WTC11 (cell line): ENCODE measurements at regions not wholly inside any gene's neighbourhood (a gene's known extent, or its start where the extent isn't known, plus 50 kb on each side); places are given as distances from the start of the nearest gene placed in this dataset.

ENCODE experiments used
- ATAC-seq: fragments of 200-7000 bp; cut with Tn5 transposase; 2 replicates; pipeline ENCODE4 v1.10.0; 2021; ENCODE audit warnings: mild to moderate bottlenecking, moderate library complexity
- CTCF ChIA-PET: fragments of 300-600 bp; sonication (Branson Sonifier 250); formaldehyde crosslinking; loops from one replicate; lab custom pipeline; 2021; ENCODE audit warnings: antibody characterized with exemption; lab: Charles Lee
- POLR2A ChIA-PET: fragments of 350-600 bp; sonication (Branson Sonifier 250); formaldehyde crosslinking; loops from one replicate; lab custom pipeline; 2021; ENCODE audit warnings: antibody characterized with exemption; lab: Charles Lee
- DNase-seq: peaks from one replicate; pipeline ENCODE4 v3.0.0; 2021; ENCODE audit warnings: low spot score
- H3K27ac Mint-ChIP-seq: 2 replicates; pipeline ENCODE4 v1.8.0; 2021; ENCODE audit warnings: mixed read lengths
- H3K27me3 Mint-ChIP-seq: 2 replicates; pipeline ENCODE4 v1.8.0; 2021; ENCODE audit warnings: low read depth, mild to moderate bottlenecking, moderate library complexity, mixed read lengths
- H3K36me3 Mint-ChIP-seq: 2 replicates; pipeline ENCODE4 v1.8.0; 2021; ENCODE audit warnings: mixed read lengths
- H3K4me1 Mint-ChIP-seq: 2 replicates; pipeline ENCODE4 v1.8.0; 2022; ENCODE audit warnings: mixed read lengths
- H3K4me3 Mint-ChIP-seq: 2 replicates; pipeline ENCODE4 v1.8.0; 2021; ENCODE audit warnings: mild to moderate bottlenecking, moderate library complexity, mixed read lengths
- H3K9me3 Mint-ChIP-seq: 2 replicates; pipeline ENCODE4 v1.8.0; 2021; ENCODE audit warnings: mixed read lengths
- ATF1 ChIP-seq: sonication (generic); formaldehyde crosslinking; IDR thresholded peaks from 2 replicates; pipeline ENCODE4 v1.8.1; 2023; ENCODE audit warnings: mild to moderate bottlenecking, moderate library complexity, missing genetic modification reagents
- GRHL2 ChIP-seq: fragments of 250-450 bp; sonication (Bioruptor Pico); IDR thresholded peaks from 2 replicates; pipeline ENCODE4 v1.8.0; 2022; ENCODE audit warnings: mild to moderate bottlenecking, moderate library complexity; ENCODE audit not compliant: insufficient replicate concordance, severe bottlenecking
- HMGA2 ChIP-seq: fragments of 250-450 bp; sonication (Bioruptor Pico); IDR thresholded peaks from 2 replicates; pipeline ENCODE4 v1.4.0; 2021; ENCODE audit warnings: mild to moderate bottlenecking, moderate library complexity
- IRF2 ChIP-seq: sonication (generic); formaldehyde crosslinking; IDR thresholded peaks from 2 replicates; pipeline ENCODE4 v1.8.0; 2022; ENCODE audit warnings: low read depth, missing genetic modification reagents, borderline replicate concordance
- TP53 ChIP-seq: sonication (generic); formaldehyde crosslinking; IDR thresholded peaks from 2 replicates; pipeline ENCODE4 v1.8.1; 2023; ENCODE audit warnings: mild to moderate bottlenecking, missing genetic modification reagents
- TF ChIP-seq, protein P1 (sequence below): fragments of 250-450 bp; sonication (Bioruptor Pico); IDR thresholded peaks from 2 replicates; pipeline ENCODE4 v2.1.2; 2022; ENCODE audit warnings: mild to moderate bottlenecking, moderate library complexity
- TF ChIP-seq, protein P2 (sequence below): sonication (generic); formaldehyde crosslinking; IDR thresholded peaks from 2 replicates; pipeline ENCODE4 v1.8.0; 2023; ENCODE audit warnings: missing genetic modification reagents, mild to moderate bottlenecking, borderline replicate concordance
- TF ChIP-seq, protein P3 (sequence below): sonication (generic); formaldehyde crosslinking; IDR thresholded peaks from 2 replicates; pipeline ENCODE4 v1.8.1; 2023; ENCODE audit warnings: mild to moderate bottlenecking, missing genetic modification reagents, borderline replicate concordance
- TF ChIP-seq, protein P4 (sequence below): sonication (generic); formaldehyde crosslinking; IDR thresholded peaks from 2 replicates; pipeline ENCODE4 v1.8.1; 2023; ENCODE audit warnings: mild to moderate bottlenecking, missing genetic modification reagents, moderate library complexity
- TF ChIP-seq, protein P5 (sequence below): sonication (generic); formaldehyde crosslinking; IDR thresholded peaks from 2 replicates; pipeline ENCODE4 v1.8.1; 2022; ENCODE audit warnings: low read depth, mild to moderate bottlenecking, moderate library complexity, missing genetic modification reagents, borderline replicate concordance
- TF ChIP-seq, protein P6 (sequence below): sonication (generic); formaldehyde crosslinking; conservative IDR thresholded peaks from 2 replicates; pipeline ENCODE4 v1.8.1; 2023; ENCODE audit warnings: mild to moderate bottlenecking, low read depth, missing genetic modification reagents, moderate library complexity
- TF ChIP-seq, protein P7 (sequence below): sonication (generic); formaldehyde crosslinking; IDR thresholded peaks from 2 replicates; pipeline ENCODE4 v1.8.0; 2022; ENCODE audit warnings: mild to moderate bottlenecking, missing genetic modification reagents
- TF ChIP-seq, protein P8 (sequence below): sonication (generic); formaldehyde crosslinking; IDR thresholded peaks from 2 replicates; pipeline ENCODE4 v1.8.1; 2023; ENCODE audit warnings: mild to moderate bottlenecking, missing genetic modification reagents

DNA sequence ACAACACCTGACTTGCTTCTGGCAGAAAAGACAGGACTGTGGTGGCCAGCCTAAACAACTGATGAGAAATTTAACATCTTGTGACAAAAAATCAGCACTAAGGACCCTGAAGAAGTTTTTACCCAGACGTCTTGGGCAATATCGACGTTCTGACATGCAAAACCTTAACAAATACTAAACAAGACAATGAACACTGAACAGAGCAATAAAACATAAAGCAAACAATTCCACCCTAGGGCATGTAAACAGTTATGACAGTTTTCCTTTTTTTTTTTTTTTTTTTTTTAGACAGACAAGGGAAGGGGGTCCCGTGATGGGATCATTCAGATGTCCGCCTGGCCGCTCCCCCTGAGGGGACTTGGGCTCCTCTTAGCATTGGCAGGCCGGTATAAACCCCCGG, 738.0 kb downstream of the SI start:
- ATAC-seq = no peak

More for the DNA sequence above, 738.0 kb downstream of the SI start:
- Mint-ChIP-seq H3K9me3 (peaks cover 18% of the 10 kb centered on the region), H3K4me1 (peaks cover 5% of the 10 kb centered on the region)
- no peak for DNase-seq
- TF ChIP-seq, protein P1, sequence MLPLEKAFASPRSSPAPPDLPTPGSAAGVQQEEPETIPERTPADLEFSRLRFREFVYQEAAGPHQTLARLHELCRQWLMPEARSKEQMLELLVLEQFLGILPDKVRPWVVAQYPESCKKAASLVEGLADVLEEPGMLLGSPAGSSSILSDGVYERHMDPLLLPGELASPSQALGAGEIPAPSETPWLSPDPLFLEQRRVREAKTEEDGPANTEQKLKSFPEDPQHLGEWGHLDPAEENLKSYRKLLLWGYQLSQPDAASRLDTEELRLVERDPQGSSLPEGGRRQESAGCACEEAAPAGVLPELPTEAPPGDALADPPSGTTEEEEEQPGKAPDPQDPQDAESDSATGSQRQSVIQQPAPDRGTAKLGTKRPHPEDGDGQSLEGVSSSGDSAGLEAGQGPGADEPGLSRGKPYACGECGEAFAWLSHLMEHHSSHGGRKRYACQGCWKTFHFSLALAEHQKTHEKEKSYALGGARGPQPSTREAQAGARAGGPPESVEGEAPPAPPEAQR (CRISPR knock-in tag) = no peak
- TF ChIP-seq TP53 (CRISPR knock-in tag) = no peak
- TF ChIP-seq, protein P2, sequence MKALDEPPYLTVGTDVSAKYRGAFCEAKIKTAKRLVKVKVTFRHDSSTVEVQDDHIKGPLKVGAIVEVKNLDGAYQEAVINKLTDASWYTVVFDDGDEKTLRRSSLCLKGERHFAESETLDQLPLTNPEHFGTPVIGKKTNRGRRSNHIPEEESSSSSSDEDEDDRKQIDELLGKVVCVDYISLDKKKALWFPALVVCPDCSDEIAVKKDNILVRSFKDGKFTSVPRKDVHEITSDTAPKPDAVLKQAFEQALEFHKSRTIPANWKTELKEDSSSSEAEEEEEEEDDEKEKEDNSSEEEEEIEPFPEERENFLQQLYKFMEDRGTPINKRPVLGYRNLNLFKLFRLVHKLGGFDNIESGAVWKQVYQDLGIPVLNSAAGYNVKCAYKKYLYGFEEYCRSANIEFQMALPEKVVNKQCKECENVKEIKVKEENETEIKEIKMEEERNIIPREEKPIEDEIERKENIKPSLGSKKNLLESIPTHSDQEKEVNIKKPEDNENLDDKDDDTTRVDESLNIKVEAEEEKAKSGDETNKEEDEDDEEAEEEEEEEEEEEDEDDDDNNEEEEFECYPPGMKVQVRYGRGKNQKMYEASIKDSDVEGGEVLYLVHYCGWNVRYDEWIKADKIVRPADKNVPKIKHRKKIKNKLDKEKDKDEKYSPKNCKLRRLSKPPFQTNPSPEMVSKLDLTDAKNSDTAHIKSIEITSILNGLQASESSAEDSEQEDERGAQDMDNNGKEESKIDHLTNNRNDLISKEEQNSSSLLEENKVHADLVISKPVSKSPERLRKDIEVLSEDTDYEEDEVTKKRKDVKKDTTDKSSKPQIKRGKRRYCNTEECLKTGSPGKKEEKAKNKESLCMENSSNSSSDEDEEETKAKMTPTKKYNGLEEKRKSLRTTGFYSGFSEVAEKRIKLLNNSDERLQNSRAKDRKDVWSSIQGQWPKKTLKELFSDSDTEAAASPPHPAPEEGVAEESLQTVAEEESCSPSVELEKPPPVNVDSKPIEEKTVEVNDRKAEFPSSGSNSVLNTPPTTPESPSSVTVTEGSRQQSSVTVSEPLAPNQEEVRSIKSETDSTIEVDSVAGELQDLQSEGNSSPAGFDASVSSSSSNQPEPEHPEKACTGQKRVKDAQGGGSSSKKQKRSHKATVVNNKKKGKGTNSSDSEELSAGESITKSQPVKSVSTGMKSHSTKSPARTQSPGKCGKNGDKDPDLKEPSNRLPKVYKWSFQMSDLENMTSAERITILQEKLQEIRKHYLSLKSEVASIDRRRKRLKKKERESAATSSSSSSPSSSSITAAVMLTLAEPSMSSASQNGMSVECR (CRISPR knock-in tag) = no peak
- no peak for TF ChIP-seq HMGA2 (CRISPR knock-in tag)
- TF ChIP-seq, protein P3, sequence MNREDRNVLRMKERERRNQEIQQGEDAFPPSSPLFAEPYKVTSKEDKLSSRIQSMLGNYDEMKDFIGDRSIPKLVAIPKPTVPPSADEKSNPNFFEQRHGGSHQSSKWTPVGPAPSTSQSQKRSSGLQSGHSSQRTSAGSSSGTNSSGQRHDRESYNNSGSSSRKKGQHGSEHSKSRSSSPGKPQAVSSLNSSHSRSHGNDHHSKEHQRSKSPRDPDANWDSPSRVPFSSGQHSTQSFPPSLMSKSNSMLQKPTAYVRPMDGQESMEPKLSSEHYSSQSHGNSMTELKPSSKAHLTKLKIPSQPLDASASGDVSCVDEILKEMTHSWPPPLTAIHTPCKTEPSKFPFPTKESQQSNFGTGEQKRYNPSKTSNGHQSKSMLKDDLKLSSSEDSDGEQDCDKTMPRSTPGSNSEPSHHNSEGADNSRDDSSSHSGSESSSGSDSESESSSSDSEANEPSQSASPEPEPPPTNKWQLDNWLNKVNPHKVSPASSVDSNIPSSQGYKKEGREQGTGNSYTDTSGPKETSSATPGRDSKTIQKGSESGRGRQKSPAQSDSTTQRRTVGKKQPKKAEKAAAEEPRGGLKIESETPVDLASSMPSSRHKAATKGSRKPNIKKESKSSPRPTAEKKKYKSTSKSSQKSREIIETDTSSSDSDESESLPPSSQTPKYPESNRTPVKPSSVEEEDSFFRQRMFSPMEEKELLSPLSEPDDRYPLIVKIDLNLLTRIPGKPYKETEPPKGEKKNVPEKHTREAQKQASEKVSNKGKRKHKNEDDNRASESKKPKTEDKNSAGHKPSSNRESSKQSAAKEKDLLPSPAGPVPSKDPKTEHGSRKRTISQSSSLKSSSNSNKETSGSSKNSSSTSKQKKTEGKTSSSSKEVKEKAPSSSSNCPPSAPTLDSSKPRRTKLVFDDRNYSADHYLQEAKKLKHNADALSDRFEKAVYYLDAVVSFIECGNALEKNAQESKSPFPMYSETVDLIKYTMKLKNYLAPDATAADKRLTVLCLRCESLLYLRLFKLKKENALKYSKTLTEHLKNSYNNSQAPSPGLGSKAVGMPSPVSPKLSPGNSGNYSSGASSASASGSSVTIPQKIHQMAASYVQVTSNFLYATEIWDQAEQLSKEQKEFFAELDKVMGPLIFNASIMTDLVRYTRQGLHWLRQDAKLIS (CRISPR knock-in tag) = no peak
- TF ChIP-seq, protein P4, sequence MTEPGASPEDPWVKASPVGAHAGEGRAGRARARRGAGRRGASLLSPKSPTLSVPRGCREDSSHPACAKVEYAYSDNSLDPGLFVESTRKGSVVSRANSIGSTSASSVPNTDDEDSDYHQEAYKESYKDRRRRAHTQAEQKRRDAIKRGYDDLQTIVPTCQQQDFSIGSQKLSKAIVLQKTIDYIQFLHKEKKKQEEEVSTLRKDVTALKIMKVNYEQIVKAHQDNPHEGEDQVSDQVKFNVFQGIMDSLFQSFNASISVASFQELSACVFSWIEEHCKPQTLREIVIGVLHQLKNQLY (CRISPR knock-in tag) = no peak
- TF ChIP-seq, protein P5, sequence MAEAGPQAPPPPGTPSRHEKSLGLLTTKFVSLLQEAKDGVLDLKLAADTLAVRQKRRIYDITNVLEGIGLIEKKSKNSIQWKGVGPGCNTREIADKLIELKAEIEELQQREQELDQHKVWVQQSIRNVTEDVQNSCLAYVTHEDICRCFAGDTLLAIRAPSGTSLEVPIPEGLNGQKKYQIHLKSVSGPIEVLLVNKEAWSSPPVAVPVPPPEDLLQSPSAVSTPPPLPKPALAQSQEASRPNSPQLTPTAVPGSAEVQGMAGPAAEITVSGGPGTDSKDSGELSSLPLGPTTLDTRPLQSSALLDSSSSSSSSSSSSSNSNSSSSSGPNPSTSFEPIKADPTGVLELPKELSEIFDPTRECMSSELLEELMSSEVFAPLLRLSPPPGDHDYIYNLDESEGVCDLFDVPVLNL (CRISPR knock-in tag) = no peak
- TF ChIP-seq GRHL2 (CRISPR knock-in tag) = no peak
- TF ChIP-seq ATF1 (CRISPR knock-in tag) = no peak
- TF ChIP-seq, protein P6, sequence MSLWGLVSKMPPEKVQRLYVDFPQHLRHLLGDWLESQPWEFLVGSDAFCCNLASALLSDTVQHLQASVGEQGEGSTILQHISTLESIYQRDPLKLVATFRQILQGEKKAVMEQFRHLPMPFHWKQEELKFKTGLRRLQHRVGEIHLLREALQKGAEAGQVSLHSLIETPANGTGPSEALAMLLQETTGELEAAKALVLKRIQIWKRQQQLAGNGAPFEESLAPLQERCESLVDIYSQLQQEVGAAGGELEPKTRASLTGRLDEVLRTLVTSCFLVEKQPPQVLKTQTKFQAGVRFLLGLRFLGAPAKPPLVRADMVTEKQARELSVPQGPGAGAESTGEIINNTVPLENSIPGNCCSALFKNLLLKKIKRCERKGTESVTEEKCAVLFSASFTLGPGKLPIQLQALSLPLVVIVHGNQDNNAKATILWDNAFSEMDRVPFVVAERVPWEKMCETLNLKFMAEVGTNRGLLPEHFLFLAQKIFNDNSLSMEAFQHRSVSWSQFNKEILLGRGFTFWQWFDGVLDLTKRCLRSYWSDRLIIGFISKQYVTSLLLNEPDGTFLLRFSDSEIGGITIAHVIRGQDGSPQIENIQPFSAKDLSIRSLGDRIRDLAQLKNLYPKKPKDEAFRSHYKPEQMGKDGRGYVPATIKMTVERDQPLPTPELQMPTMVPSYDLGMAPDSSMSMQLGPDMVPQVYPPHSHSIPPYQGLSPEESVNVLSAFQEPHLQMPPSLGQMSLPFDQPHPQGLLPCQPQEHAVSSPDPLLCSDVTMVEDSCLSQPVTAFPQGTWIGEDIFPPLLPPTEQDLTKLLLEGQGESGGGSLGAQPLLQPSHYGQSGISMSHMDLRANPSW (CRISPR knock-in tag) = no peak
- TF ChIP-seq, protein P7, sequence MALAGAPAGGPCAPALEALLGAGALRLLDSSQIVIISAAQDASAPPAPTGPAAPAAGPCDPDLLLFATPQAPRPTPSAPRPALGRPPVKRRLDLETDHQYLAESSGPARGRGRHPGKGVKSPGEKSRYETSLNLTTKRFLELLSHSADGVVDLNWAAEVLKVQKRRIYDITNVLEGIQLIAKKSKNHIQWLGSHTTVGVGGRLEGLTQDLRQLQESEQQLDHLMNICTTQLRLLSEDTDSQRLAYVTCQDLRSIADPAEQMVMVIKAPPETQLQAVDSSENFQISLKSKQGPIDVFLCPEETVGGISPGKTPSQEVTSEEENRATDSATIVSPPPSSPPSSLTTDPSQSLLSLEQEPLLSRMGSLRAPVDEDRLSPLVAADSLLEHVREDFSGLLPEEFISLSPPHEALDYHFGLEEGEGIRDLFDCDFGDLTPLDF (CRISPR knock-in tag) = no peak
- TF ChIP-seq IRF2 (CRISPR knock-in tag) = no peak
- TF ChIP-seq, protein P8, sequence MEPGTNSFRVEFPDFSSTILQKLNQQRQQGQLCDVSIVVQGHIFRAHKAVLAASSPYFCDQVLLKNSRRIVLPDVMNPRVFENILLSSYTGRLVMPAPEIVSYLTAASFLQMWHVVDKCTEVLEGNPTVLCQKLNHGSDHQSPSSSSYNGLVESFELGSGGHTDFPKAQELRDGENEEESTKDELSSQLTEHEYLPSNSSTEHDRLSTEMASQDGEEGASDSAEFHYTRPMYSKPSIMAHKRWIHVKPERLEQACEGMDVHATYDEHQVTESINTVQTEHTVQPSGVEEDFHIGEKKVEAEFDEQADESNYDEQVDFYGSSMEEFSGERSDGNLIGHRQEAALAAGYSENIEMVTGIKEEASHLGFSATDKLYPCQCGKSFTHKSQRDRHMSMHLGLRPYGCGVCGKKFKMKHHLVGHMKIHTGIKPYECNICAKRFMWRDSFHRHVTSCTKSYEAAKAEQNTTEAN (CRISPR knock-in tag) = no peak
- TF ChIP-seq, all 79 proteins: peak for 0
- Mint-ChIP-seq H3K27me3 (no peaks in the 10 kb centered on the region), H3K27ac (no peak overlapping the region), H3K36me3 (peaks cover 3% of the 10 kb centered on the region; the same call in 1 of the 2 replicates), H3K4me3 (no peak overlapping the region)
- POLR2A ChIA-PET = interaction anchor here (0.7 kb wide), 1 partner anchor 12 kb away, joined by 3 read pairs; no protein-coding TSS in a partner anchor
- CTCF ChIA-PET = interaction anchor here (0.7 kb wide), 1 partner anchor 13 kb away, joined by 5 read pairs; no protein-coding TSS in a partner anchor
